NCI-H345 treated with DMSO at 0.1 percent for 48 hours (cell line): ENCODE measurements at regions not wholly inside any gene's neighbourhood (a gene's known extent, or its start where the extent isn't known, plus 50 kb on each side); places are given as distances from the start of the nearest gene placed in this dataset.
"Not testable (repeated sequence)": the region's sequence is repeated elsewhere in the genome, so short reads cannot be mapped to it uniquely, and the experiment has no call there.

Source experiments
- DNase-seq: peaks from one replicate; lab custom pipeline; 2025; ENCODE audit not compliant: unreplicated experiment; lab: John Stamatoyannopoulos, UW

- DNase-seq = no peak
Measured at GRCh38 chr21:35583566-35584216, 476.6 kb downstream of the SETD4 start.

GRCh38 chr21:35582731-35583130 is 477.6 kb downstream of the SETD4 start:
- no peak for DNase-seq

GRCh38 chr21:35581640-35582039 is 478.7 kb downstream of the SETD4 start:
- DNase-seq = no peak

- DNase-seq = no peak
Measured at GRCh38 chr21:35579520-35580293, 480.6 kb downstream of the SETD4 start.

GRCh38 chr21:35578831-35579471 is 481.4 kb downstream of the SETD4 start:
- no peak for DNase-seq

- DNase-seq = no peak
Measured at GRCh38 chr21:35578347-35578782, 482.0 kb downstream of the SETD4 start.

- no peak for DNase-seq
Measured at GRCh38 chr21:35575280-35575915, 484.9 kb downstream of the SETD4 start.

GRCh38 chr21:35573472-35574374 is 486.6 kb downstream of the SETD4 start:
- DNase-seq = no peak

GRCh38 chr21:35571910-35572309 is 488.4 kb downstream of the SETD4 start:
- no peak for DNase-seq

GRCh38 chr21:35568643-35569042 is 491.7 kb downstream of the SETD4 start:
- no peak for DNase-seq

- no peak for DNase-seq
Measured at GRCh38 chr21:35566874-35567273, 493.5 kb downstream of the SETD4 start.

- DNase-seq = no peak
Measured at GRCh38 chr21:35565204-35565611, 495.1 kb downstream of the SETD4 start.

- DNase-seq = no peak
Measured at GRCh38 chr21:35563885-35564451, 496.4 kb downstream of the SETD4 start.

GRCh38 chr21:35562876-35563275 is 497.4 kb downstream of the SETD4 start:
- no peak for DNase-seq

- DNase-seq = no peak
Measured at GRCh38 chr21:35561116-35561515, 499.2 kb downstream of the SETD4 start.

- DNase-seq = no peak
Measured at GRCh38 chr21:35559829-35560225, 500.5 kb downstream of the SETD4 start.

GRCh38 chr21:35559128-35559828 is 501.0 kb downstream of the SETD4 start:
- DNase-seq = no peak

GRCh38 chr21:35556536-35556935 is 503.8 kb downstream of the SETD4 start:
- DNase-seq = no peak

GRCh38 chr21:35552483-35552882 is 503.4 kb upstream of the RUNX1 start:
- not testable (repeated sequence) for DNase-seq
